ENCODE measurements at regions not wholly inside any gene's neighbourhood (a gene's known extent, or its start where the extent isn't known, plus 50 kb on each side); places are given as distances from the start of the nearest gene placed in this dataset.
A peak's percentile ranks its signal among the peaks of the same experiment; 100 is the strongest.

DNA sequence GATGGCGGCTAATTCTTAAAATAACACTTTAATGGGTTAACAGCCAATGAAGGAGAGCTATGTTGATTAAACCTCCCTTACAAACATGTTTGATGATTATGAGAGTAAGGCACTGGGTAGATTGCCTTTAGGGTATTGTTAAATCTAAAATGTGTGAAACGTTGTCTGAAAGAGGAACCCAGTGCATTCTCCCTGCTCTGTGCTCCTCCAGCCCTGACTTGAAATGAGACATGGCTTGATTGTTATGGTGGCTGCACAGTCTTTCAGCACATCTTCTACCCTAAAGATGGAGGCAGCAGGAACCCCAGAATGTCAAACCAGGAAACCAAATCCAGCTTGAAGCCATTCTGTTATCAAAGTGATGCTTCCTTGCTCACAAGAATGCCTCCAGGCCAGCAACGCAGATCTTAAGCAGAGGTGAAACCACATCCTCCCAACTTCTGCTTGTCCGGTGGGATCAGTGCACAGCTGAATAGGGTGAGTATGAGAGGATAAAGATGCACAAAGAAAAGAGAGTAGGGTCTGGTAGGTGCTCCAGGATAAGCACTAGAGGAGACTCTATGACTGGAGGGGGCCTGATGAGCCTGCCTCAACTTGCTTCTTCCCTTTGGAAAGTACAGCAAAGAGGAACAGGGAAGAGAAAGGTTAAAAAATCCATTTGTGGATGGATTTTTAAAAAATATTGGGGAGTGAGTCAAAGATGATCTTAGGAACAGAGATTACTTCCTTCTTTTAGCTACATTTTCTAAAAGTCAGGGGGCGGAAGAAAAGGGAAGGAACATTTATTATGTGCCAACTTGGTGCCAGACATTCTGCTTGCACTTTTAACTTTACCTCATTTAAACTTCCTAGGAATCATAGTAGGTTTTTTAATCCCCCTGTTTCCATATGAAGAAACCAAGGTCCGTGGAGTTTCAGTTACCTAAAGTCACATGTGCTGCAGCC lies 523.0 kb downstream of the TXNL1 start:
- no peak for DNase-seq

DNA sequence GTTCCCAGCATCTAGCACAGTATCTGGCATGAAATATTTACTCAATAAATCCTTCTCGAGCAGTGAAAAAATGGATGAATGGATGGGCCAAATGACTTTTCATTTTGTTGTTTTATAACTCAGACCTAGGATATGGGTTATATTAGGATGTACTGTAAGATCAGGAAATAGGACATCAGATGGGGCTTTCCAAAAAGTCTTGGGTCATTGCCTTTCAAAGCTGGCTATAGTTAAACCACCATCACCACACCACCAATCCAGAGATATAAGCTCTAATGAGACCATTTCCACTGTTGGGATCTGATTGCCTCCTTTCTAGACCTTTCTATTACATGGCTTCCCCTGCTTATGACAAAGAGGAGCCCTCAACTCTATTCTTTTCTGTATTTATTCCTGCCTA lies 525.0 kb upstream of the TCF4 start:
- DNase-seq, result no peak

DNA sequence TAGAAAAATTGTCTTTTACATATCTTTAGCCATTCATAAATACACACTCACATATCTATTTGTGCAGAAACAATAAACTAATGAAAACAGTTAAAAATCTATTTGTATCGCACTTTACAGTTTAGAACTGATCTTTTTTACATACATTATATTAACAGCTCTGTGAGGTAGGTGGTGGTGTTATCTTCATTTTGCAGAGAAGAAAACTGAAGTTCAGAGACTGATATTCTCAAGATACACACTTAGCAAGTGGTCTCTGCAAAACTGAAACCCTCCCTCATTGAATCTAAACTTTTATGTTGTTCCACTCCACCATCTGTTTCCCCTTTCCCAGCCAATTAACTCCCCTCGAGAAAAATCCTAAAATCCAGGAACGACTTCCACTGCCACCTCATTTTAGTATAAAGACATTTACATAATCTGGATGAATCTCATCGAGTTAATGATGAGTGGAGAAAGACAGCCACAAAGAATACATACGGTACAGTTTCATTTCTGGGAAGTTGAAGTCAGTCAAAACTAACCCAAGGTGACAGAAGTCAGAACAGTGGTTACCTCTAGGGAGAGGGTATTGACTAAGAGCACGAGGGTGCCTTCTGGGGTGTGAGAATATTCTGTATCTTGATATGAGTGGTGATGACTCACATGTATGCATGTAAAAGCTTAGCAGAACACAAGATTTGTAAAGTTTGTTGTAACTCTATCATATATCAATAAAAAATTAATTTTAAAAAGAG lies 524.2 kb upstream of the TCF4 start:
- no peak for DNase-seq

DNA sequence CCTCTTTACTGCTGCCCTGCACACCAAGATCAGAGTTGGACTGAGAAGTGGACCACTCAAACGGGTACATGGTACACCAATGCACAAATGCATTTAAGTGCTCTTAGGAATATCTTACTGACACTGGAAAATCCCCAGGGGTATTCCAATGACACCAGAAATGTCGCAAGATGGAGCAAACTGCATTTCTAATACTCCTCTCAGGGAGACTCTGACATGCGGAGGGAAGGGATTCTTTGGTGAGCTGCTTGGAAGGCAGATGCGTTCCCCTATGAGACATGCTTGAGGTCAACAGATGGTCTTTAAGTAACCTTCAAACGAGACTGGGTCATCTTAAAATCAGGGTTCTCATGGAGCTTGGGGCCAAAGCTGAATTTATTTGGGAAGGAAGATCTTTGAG lies 521.8 kb upstream of the TCF4 start:
- DNase-seq, result no peak

GRCh38 chr18:56108478-56109367 lies 520.7 kb upstream of the TCF4 start:
- no peak for DNase-seq

- no peak for DNase-seq
These were observed 520.0 kb upstream of the TCF4 start for GRCh38 chr18:56107821-56108477.

- no peak for DNase-seq
These were observed 512.2 kb upstream of the TCF4 start for GRCh38 chr18:56100090-56100722.

GRCh38 chr18:56097621-56098020 lies 509.6 kb upstream of the TCF4 start:
- DNase-seq, result no peak

- DNase-seq, result peak; percentile 43
These were observed 508.9 kb upstream of the TCF4 start for GRCh38 chr18:56096861-56097260.

GRCh38 chr18:56089612-56090258 lies 501.7 kb upstream of the TCF4 start:
- DNase-seq, result no peak

DNA sequence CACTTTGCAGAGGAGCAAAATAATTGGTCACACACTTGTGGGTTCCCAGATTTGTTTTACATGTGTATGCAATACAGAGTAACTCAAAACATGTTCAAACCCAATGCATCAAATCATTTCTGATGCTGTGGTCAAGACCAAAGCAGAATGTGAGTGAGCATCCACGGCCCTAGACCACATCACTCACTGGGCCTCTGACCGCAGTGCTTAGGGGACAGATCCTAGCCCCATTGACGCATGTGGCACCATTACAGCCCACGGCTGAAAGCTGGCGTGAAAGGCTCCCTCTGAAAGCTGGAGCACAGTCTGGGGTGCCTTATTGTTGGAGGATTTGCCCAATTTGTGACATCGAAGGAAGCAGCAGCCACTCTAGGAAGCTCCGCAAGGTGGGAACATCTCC lies 498.8 kb upstream of the TCF4 start:
- DNase-seq, result no peak

DNA sequence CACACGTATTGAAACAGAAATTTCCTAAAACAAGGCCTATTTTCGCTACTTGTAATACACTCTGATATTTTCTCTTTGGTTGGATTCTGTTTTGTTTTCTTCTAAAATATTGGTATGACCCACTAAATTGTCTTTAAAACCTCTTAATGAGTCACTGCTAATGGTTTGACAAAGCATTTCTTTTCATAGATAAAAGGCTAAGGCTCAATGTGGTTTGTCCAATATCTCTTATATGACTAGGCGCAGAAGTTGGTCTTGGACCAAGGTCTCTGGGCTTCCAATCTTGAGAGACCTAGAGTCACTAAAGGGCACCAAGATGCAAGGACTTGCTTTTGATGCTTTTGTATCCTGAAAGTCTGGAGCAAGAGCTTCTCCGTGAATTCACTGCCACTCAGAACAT lies 498.2 kb upstream of the TCF4 start:
- no peak for DNase-seq

- DNase-seq, result no peak
These were observed 497.6 kb upstream of the TCF4 start for GRCh38 chr18:56085551-56085950.

- peak; percentile 6 for DNase-seq
These were observed 495.7 kb upstream of the TCF4 start for GRCh38 chr18:56083523-56084287.

DNA sequence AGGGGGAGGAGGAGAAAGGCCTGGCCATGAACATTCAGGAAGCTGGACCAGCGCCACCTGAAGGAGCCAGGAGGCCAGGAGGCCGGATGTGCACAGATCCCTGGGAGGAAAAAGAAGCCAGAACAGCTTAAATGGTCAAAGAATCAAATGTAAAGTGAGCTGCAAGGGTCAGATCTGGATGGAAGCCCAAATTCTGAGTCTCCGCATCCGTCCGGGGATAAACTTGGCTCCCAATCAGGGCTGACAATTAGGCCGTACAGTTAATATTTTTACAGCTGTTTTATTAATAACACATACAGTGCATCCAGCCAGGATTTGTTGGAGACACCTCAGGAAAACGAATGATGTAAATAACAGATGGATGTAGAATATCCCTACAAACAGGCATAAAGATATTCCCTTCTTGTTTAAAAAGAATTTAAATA lies 495.1 kb upstream of the TCF4 start:
- no peak for DNase-seq

DNA sequence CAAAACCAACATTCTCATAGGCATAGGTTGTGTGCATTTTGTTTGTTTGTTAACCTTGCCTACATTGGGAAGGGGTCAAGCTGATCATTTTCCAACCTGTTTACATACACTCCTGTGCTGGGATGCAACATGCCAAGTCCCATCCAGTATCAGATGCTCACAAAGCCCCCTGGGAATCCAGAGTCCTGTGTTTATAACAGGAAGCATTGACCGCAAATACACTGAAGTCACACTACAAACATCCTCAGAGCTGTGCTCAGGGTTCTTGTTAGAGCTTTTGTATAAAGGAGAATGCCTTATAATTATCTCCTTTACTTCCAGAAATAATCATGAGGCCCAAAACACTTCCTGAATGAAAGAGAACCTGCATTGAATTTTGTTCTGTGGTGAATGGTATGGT lies 488.7 kb upstream of the TCF4 start:
- DNase-seq, result no peak

DNA sequence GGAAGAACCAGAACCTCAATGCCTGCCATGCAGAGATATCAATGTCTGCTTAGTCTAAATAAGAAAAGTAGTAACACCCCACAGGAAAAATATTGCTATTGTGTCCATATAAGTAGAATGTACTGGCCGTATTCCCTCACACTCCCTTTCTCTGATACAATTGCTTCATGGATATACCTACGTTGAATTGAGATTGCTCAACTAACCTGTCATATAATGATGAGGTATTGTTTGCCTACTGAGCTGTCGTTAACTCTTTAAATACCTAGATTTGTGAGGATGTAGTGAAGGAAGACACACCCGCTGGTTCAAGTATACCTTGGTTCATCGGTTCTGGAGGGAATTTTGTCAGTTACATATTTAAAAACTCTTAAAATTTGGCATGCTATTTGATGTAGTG lies 480.7 kb upstream of the TCF4 start:
- DNase-seq, result no peak

DNA sequence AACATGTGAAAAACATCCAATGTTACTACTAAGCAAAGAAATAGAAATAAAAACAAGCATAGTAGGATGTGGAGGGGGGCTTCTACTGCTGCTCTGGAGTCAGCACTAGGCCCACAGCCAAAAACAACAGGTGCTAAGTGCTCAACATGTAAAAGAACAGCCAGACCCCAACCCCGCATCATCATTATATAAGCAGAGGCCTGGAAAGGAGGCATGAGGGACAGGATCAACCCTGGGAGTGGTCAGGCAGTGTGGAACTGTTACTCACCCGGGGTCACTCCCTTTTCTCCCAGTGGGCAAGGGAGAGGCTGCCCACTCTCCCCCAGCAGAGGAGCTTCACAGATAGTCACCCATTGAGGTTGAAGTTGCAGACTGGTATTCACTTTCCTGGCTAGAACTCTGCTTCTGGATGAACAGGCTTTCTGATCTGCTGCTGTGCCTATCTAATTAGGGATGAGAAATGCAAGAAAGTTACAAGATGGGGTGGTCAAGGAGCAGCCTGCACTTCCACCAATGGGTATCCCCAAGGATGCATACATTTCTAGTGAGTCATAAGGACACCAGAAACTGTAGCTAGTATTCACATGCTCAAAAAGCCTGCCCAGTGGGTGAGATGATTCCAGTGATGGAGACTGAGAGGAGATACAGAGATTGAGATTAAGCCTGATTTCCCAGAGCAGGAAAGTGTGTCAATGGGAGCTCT lies 480.1 kb upstream of the TCF4 start:
- no peak for DNase-seq

- no peak for DNase-seq
These were observed 479.4 kb upstream of the TCF4 start for GRCh38 chr18:56067214-56067894.

All from NCI-H146 (cell line).